GM12891 (cell line): ENCODE measurements at regions not wholly inside any gene's neighbourhood (a gene's known extent, or its start where the extent isn't known, plus 50 kb on each side); places are given as distances from the start of the nearest gene placed in this dataset.
A peak's percentile ranks its signal among the peaks of the same experiment; 100 is the strongest.

Source experiments
- DNase-seq: peaks from one replicate; pipeline ENCODE4 v3.0.0; 2011; ENCODE audit warnings: low spot score; ENCODE audit not compliant: insufficient read length
- FAIRE-seq: peaks from 2 replicates; lab custom pipeline; 2011; peaks lifted over from hg19 to GRCh38; lab: Jason Lieb, UNC
- PAX5 ChIP-seq: IDR thresholded peaks from 2 replicates; pipeline ENCODE4 v1.6.1; 2011; ENCODE audit warnings: low read length, moderate library complexity, mild to moderate bottlenecking; ENCODE audit not compliant: insufficient read depth, severe bottlenecking
- POLR2A ChIP-seq: IDR thresholded peaks from 2 replicates; pipeline ENCODE4 v1.6.1; 2011; ENCODE audit warnings: low read depth, low read length, control low read depth
- POLR2AphosphoS5 ChIP-seq: IDR thresholded peaks from 2 replicates; pipeline ENCODE4 v1.6.1; 2011; ENCODE audit warnings: low read depth, low read length, control low read depth
- POU2F2 ChIP-seq: IDR thresholded peaks from 2 replicates; pipeline ENCODE4 v1.6.1; 2011; ENCODE audit warnings: low read depth, mild to moderate bottlenecking, control low read depth, low read length, moderate library complexity
- SPI1 ChIP-seq: IDR thresholded peaks from 2 replicates; pipeline ENCODE4 v1.6.1; 2011; ENCODE audit warnings: low read depth, low read length, control low read depth
- TAF1 ChIP-seq: IDR thresholded peaks from 2 replicates; pipeline ENCODE4 v1.6.1; 2011; ENCODE audit warnings: low read depth, low read length, control low read depth

GRCh38 chr3:140816372-140817195 is 125.1 kb upstream of the SLC25A36 start:
- peak; percentile 8 for DNase-seq
- TF ChIP-seq POLR2A (no peak), POU2F2 (no peak), SPI1 (peak; percentile 98), POLR2AphosphoS5 (no peak), PAX5 (no peak), TAF1 (no peak)
- no peak for FAIRE-seq

- FAIRE-seq, result no peak
- TF ChIP-seq TAF1 (no peak), POLR2AphosphoS5 (no peak), POLR2A (no peak), SPI1 (no peak), POU2F2 (no peak), PAX5 (no peak)
- no peak for DNase-seq
Observed at GRCh38 chr3:140821493-140821892, 120.1 kb upstream of the SLC25A36 start.

GRCh38 chr3:140822401-140823047 is 119.1 kb upstream of the SLC25A36 start:
- TF ChIP-seq POLR2A, result no peak
- no peak for TF ChIP-seq TAF1
- TF ChIP-seq POU2F2, result no peak
- FAIRE-seq, result no peak
- DNase-seq, result no peak

GRCh38 chr3:140823106-140823505 is 118.5 kb upstream of the SLC25A36 start:
- no peak for FAIRE-seq
- no peak for DNase-seq
- TF ChIP-seq SPI1 (no peak), POU2F2 (no peak), TAF1 (no peak), PAX5 (no peak), POLR2A (no peak), POLR2AphosphoS5 (no peak)

GRCh38 chr3:140827894-140828293 is 113.7 kb upstream of the SLC25A36 start:
- no peak for FAIRE-seq
- TF ChIP-seq PAX5 (no peak), POLR2AphosphoS5 (no peak), POU2F2 (no peak), TAF1 (no peak)
- no peak for DNase-seq

- no peak for TF ChIP-seq PAX5
- no peak for TF ChIP-seq POLR2AphosphoS5
- no peak for TF ChIP-seq POLR2A
- no peak for TF ChIP-seq TAF1
- TF ChIP-seq SPI1, result no peak
- TF ChIP-seq POU2F2, result no peak
- no peak for FAIRE-seq
- DNase-seq, result no peak
Observed at GRCh38 chr3:140828585-140828984, 113.1 kb upstream of the SLC25A36 start.

- no peak for TF ChIP-seq SPI1
- no peak for TF ChIP-seq TAF1
- no peak for TF ChIP-seq POU2F2
- no peak for TF ChIP-seq POLR2AphosphoS5
- no peak for TF ChIP-seq POLR2A
- TF ChIP-seq PAX5, result no peak
- FAIRE-seq, result no peak
Observed at GRCh38 chr3:140829796-140830195, 111.8 kb upstream of the SLC25A36 start.

GRCh38 chr3:140830391-140830790 is 111.2 kb upstream of the SLC25A36 start:
- TF ChIP-seq PAX5 (no peak), TAF1 (no peak), POU2F2 (no peak), POLR2AphosphoS5 (no peak), POLR2A (no peak), SPI1 (no peak)
- FAIRE-seq (no peak), DNase-seq (no peak)

More at GRCh38 chr3:140829796-140830195, 111.8 kb upstream of the SLC25A36 start:
- no peak for DNase-seq

GRCh38 chr3:140832883-140833282 is 108.8 kb upstream of the SLC25A36 start:
- no peak for FAIRE-seq
- DNase-seq, result no peak
- no peak for TF ChIP-seq POU2F2
- no peak for TF ChIP-seq TAF1
- TF ChIP-seq POLR2AphosphoS5, result no peak
- TF ChIP-seq PAX5, result no peak
- peak; percentile 20; the same call in 1 of the 2 replicates for TF ChIP-seq SPI1
- no peak for TF ChIP-seq POLR2A
